Lower leg skin (tissue), 3 donors: ENCODE measurements at regions not wholly inside any gene's neighbourhood (a gene's known extent, or its start where the extent isn't known, plus 50 kb on each side); places are given as distances from the start of the nearest gene placed in this dataset.

Experiments
- CTCF ChIP-seq, 3 donors: fragments of 450-650 bp; IDR thresholded peaks; one replicate each; pipeline ENCODE4 v1.5.1; 2016; ENCODE audit warnings: antibody characterized with exemption in 3 of 3, mild to moderate bottlenecking in 3 of 3, moderate library complexity in 2 of 3
- POLR2A ChIP-seq, 2 donors: fragments of 450-650 bp; IDR thresholded peaks; one replicate each; pipeline ENCODE4 v1.6.1; 2016 to 2017; ENCODE audit warnings: antibody characterized with exemption in 2 of 2, mild to moderate bottlenecking in 1 of 2, moderate library complexity in 1 of 2

GRCh38 chr6:105537981-105538578 is 135.2 kb upstream of the PREP start:
- no peak for TF ChIP-seq POLR2A (IDR thresholded peaks at IDR 0.05)
- no peak for TF ChIP-seq CTCF (IDR thresholded peaks at IDR 0.05)
